AG04449 (cell line): ENCODE measurements at regions not wholly inside any gene's neighbourhood (a gene's known extent, or its start where the extent isn't known, plus 50 kb on each side); places are given as distances from the start of the nearest gene placed in this dataset.

ENCODE experiments used
- CTCF ChIA-PET: fragments of 350-600 bp; formaldehyde crosslinking; extraction: SDS; loops from one replicate; lab custom pipeline; 2021; ENCODE audit warnings: antibody characterized with exemption; lab: Yijun Ruan, JAX
- POLR2A ChIA-PET: fragments of 400-600, 350-600 bp; formaldehyde crosslinking; extraction: SDS; loops from one replicate; lab custom pipeline; 2020; ENCODE audit warnings: antibody characterized with exemption, inconsistent platforms; lab: Yijun Ruan, JAX
- DNase-seq: peaks from one replicate; pipeline ENCODE4 v3.0.0-alpha.2; 2010; ENCODE audit warnings: low read depth, low spot score
- H3K4me3 ChIP-seq: 2 replicates; pipeline ENCODE4 v1.5.1; 2011; ENCODE audit warnings: low read depth, mild to moderate bottlenecking, control low read depth, low read length
- TF ChIP-seq, protein P1 (sequence below): IDR thresholded peaks from one replicate; pipeline ENCODE4 v1.5.1; 2011; ENCODE audit warnings: mild to moderate bottlenecking, moderate library complexity, low read length, control low read depth, inconsistent platforms; ENCODE audit not compliant: insufficient read depth; ENCODE audit errors: missing control alignments

DNA sequence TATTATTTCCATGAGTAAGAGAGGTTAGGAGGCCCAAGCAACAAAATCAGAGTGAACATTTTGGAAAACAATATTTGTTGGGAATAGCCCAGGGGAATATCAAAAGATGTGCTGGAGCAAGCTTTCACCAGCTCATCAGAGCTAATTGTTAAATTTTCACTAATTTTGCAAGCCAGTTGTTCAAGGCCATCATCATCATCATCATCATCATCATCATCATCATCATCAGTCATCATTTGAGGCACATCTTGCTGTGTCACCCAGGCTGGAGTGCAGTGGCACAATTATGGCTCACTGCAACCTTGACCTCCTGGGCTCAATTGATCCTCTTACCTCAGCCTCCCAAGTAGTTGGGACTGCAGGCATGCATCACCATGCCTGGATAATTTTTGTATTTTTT, 350.5 kb upstream of the MEF2C start:
- DNase-seq, result no peak
- POLR2A ChIA-PET, result no interaction called here
- CTCF ChIA-PET, result no interaction called here
- no peak overlapping the region for H3K4me3 ChIP-seq
- TF ChIP-seq, protein P1, sequence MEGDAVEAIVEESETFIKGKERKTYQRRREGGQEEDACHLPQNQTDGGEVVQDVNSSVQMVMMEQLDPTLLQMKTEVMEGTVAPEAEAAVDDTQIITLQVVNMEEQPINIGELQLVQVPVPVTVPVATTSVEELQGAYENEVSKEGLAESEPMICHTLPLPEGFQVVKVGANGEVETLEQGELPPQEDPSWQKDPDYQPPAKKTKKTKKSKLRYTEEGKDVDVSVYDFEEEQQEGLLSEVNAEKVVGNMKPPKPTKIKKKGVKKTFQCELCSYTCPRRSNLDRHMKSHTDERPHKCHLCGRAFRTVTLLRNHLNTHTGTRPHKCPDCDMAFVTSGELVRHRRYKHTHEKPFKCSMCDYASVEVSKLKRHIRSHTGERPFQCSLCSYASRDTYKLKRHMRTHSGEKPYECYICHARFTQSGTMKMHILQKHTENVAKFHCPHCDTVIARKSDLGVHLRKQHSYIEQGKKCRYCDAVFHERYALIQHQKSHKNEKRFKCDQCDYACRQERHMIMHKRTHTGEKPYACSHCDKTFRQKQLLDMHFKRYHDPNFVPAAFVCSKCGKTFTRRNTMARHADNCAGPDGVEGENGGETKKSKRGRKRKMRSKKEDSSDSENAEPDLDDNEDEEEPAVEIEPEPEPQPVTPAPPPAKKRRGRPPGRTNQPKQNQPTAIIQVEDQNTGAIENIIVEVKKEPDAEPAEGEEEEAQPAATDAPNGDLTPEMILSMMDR, result no peak

DNA sequence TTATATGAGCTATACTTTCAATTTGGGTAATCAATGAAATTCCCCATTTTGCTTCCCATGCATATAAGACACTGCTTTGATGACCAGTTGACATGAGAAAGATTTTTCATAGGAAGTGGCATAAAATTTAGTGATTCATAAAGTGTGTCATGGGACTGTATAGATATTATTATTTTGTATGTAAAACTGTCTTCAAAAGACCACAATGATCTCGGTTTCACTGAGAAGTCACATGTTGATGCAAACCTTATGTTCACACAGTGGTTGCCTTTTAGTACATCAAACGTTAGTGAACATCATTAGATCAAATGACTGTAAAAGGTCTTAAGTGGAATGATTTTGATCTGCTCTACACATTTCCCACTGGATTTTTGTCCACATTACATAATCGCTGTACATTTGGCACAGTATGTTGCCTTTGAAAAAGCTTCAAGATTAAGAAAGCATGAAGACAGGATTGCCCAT, 349.2 kb upstream of the MEF2C start:
- no peak overlapping the region for H3K4me3 ChIP-seq
- TF ChIP-seq, protein P1, result no peak
- POLR2A ChIA-PET, result no interaction called here
- no peak for DNase-seq
- CTCF ChIA-PET, result interaction anchor here (1.1 kb wide), 1 partner anchor 506 kb away, joined by 3 read pairs; no protein-coding TSS in a partner anchor

DNA sequence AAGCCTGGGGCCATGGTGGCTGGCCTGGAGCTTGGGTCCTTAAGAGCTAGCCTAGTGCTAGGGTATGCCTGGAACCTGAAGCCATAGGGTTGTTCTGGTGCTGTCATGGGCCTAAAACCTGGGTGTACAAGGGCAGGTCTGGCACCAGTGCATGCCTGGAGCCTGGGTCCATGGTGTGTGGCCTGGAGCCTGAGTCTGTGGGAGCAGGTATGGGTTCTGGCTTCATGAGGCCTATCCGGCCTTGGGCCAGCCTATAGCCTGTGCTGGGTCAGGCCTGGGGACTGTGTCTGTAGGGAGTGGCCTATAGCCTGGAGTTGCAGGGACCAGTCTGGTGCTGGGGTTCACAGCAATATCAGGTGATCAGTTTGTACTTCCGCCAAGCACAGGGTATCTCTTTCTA, 347.2 kb upstream of the MEF2C start:
- TF ChIP-seq, protein P1, result no peak
- POLR2A ChIA-PET, result no interaction called here
- H3K4me3 ChIP-seq, result no peak overlapping the region
- no peak for DNase-seq
- CTCF ChIA-PET, result no interaction called here

DNA sequence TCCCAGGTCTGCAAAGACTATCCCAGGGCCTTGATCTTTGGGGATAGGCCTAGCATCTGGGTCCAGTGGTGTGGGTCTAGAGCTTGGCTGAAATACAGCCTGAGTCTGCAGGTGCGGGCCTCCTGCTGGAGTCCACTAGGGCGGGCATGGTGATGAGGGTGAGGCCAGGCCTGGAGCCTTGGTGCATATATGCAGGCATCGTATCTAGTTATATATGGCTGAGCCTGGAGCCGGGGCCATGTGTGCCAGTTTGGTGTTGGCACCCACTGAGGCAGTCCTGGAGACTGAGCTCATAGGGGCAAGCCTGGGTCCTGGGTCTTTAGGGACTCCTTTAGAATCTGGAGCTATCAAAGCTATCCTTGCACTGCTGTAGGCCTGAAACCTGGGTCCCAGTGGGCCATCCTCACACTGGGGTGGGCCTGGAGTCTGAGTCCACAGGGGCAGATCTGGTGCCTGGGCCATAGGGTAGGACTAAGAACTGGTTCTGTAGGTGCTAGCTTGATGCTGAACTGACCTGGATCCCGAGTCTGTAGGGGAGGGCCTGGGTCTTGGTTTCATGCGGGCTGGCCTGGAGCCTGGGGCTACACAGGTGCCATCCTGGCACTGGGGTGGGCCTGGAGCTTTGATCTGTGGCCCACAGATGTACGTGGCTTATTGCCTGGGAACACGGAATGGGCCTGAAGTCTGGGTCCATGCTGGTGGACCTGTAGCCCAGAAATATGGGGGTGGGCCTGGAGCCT, 346.5 kb upstream of the MEF2C start:
- ChIA-PET CTCF (no interaction called here), POLR2A (no interaction called here)
- no peak for DNase-seq
- H3K4me3 ChIP-seq, result no peak overlapping the region
- TF ChIP-seq, protein P1, result no peak

DNA sequence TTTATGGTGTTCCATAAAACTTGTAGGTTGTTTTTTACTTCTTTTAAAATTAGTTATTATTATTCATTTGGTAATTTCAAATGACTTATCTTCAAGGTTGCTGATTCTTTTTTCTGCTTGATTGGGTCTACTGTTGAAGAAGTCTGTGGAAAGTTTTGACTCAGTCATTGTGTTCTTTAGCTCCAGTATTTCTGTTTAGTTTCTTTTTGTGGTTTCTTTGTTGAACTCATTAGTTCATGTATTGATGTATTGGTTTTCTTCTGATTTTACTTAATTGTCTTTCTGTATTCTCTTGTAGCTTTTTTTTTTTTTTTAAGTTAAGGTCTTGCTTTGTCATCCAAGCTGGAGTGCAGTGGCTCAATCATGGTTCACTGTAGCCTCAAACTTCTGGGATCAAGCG, 345.4 kb upstream of the MEF2C start:
- CTCF ChIA-PET, result no interaction called here
- H3K4me3 ChIP-seq, result no peak overlapping the region
- TF ChIP-seq, protein P1, result no peak
- POLR2A ChIA-PET, result no interaction called here
- DNase-seq, result no peak

DNA sequence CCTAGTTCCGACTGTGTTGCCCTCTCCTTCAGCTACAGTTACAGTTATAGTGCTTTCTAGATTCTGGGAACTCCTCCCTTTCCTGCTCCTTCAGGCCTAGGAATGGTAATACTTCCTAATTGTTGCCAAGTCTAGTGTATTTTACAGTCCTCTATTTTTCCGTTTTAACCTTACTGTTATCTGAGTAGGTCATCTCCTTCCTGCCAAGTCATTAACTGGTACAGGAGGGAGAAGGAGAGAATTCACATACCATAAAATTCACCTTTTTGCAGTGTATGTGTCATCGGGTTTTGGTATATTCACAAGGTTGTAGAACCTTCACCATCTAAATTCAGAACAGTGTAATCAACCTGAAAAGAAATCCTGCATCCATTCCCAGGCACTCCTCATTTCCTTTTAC, 335.4 kb upstream of the MEF2C start:
- H3K4me3 ChIP-seq, result no peak overlapping the region
- DNase-seq, result no peak
- TF ChIP-seq, protein P1, result no peak
- CTCF ChIA-PET, result no interaction called here
- POLR2A ChIA-PET, result no interaction called here
